ENCODE measurements at regions not wholly inside any gene's neighbourhood (a gene's known extent, or its start where the extent isn't known, plus 50 kb on each side); places are given as distances from the start of the nearest gene placed in this dataset.

DNA sequence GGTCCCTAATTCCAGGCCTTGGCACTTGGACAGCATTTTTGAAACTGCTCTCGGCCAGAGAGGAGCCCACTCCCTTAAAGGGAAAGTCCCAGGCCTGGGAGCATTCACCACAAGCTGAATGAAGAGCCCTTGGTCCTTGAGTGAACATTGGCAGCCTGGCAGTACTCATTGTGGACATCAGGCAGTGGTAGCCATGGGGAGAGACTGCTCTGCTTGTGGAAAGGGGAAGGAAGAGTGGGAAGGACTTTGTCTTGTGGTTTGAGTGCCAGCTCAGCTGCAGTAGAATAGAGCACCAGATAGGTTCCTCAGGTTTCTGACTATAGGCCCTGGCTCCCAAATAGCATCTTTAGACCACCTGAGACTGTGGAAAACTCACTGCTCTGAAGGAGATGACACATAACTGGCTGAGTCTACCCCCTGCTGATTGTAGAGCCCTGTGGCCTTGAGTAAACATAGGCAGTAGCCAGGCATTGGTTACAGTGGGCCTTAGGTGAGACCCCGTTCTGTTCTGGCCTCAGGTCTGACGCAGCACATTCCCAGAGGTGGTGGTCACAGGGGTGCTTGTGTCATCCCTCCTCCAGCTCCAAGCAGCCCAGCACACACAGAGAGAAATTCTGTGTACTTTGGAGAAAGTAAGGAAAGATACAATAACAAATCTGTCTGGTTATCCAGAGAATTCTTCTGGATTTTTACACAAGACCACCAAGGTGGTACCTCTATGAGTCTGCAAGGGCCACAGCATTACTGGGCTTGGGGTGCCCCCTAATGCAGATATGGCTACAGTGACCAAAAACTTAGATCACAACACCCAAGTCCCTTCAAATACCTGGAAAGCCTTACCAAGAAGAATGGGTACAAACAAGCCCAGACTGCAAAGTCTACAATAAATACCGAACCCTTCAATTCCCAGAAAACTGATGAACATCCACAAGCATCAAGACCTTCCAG, 153.8 kb downstream of the GNAI1 start:
- intact Hi-C loops (cut with DNase I, micrococcal nuclease), result no loop called here
- no peaks in the 10 kb centered on the region for H3K36me3 ChIP-seq (ENCODE audit: low read depth)
- TF ChIP-seq, protein P1, sequence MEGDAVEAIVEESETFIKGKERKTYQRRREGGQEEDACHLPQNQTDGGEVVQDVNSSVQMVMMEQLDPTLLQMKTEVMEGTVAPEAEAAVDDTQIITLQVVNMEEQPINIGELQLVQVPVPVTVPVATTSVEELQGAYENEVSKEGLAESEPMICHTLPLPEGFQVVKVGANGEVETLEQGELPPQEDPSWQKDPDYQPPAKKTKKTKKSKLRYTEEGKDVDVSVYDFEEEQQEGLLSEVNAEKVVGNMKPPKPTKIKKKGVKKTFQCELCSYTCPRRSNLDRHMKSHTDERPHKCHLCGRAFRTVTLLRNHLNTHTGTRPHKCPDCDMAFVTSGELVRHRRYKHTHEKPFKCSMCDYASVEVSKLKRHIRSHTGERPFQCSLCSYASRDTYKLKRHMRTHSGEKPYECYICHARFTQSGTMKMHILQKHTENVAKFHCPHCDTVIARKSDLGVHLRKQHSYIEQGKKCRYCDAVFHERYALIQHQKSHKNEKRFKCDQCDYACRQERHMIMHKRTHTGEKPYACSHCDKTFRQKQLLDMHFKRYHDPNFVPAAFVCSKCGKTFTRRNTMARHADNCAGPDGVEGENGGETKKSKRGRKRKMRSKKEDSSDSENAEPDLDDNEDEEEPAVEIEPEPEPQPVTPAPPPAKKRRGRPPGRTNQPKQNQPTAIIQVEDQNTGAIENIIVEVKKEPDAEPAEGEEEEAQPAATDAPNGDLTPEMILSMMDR (IDR thresholded peaks at IDR 0.05), result no peak
- ATAC-seq (no peak), DNase-seq (peak in 1 of 3 donors; percentile 16)
- no peaks in the 10 kb centered on the region for H3K4me1 ChIP-seq (ENCODE audit: low read depth)
- no peak overlapping the region for H3K4me3 ChIP-seq
- peaks cover 2% of the 10 kb centered on the region for H3K9me3 ChIP-seq

DNA sequence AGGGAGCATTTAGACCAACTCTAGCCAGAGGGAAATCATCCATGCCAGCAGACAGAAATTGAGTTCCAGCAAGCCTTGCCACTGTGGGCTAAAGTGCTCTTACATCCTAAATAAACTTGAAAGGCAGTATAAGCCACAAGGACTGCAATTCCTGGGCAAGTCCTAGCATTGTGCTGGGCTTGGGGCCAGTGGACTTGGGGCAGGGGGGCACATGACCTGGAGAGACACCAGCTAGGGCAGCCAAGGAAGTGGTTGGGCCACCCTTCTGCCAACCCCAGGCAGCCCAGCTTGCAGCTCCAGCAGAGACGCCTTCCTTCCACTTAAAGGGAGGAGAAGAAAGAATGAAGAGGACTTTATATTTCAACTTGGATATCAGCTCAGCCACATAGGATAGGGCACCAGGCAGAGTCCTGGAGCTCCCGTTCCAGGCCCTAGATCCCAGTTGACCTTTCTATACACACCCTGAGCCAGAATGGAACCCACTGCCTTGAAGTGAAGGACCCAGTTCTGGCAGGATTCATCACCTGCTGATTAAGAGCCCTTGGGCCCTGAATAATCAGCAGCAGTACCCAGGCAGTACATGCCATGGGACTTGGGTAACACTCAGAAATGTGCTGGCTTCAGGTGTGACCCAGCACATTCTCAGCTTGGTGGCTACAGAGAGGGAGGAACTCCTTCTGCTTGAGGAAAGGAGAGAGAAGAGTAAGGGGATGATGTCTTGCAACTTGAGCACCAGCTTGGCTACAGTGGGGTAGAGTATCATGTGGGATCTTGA, 153.0 kb downstream of the GNAI1 start:
- no peaks in the 10 kb centered on the region for H3K9me3 ChIP-seq
- no peaks in the 10 kb centered on the region for H3K4me1 ChIP-seq (ENCODE audit: low read depth)
- H3K36me3 ChIP-seq (ENCODE audit: low read depth), result no peaks in the 10 kb centered on the region
- intact Hi-C loops (cut with DNase I, micrococcal nuclease), result no loop called here
- TF ChIP-seq, protein P1 (IDR thresholded peaks at IDR 0.05), result no peak
- DNase-seq, result no peak
- no peak overlapping the region for H3K4me3 ChIP-seq
- no peak for ATAC-seq

DNA sequence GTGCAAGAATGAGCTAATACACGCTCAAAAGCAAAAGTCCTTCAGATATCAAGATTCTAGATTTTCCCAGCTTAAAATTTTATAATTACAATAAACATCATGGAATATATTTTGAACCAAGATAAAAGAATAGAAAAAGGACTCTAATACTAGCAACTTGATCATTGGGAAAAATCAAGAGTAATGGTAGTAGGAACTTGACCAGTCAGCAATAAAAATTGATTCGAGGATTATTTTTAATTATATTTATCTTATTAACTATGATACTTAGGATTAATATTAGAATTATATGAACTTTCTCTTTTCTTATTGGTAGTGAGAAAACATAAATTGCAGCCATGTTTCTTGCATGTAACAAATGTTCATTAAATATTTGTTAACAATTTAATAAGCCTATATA, 152.0 kb downstream of the GNAI1 start:
- Histone ChIP-seq H3K4me1 (ENCODE audit: low read depth) (no peaks in the 10 kb centered on the region), H3K9me3 (no peaks in the 10 kb centered on the region), H3K36me3 (ENCODE audit: low read depth) (no peaks in the 10 kb centered on the region), H3K4me3 (no peak overlapping the region)
- no peak for ATAC-seq
- intact Hi-C loops (cut with DNase I, micrococcal nuclease), result no loop called here
- no peak for DNase-seq
- TF ChIP-seq, protein P1 (IDR thresholded peaks at IDR 0.05), result no peak

DNA sequence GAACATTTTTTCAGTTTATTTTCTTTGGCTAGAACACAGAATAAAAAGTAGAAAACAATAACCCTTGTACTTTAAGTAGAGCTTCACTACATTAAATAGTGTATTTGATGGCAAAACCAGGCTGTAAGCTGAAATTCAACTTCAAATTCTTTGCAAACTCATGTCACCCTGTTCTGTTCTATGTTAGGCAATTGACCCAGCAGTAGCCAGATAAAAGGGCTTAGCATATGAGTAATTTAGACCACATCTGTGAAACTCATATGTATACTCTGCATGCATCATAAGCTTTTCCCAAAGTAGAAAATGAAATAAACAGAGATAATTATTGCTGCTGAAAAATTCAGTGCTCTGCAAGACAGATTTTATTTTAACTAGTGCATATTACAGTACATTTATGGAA, 150.2 kb downstream of the GNAI1 start:
- Histone ChIP-seq H3K36me3 (ENCODE audit: low read depth) (no peaks in the 10 kb centered on the region), H3K4me1 (ENCODE audit: low read depth) (no peaks in the 10 kb centered on the region), H3K9me3 (no peaks in the 10 kb centered on the region), H3K4me3 (no peak overlapping the region)
- ATAC-seq, result no peak
- DNase-seq, result no peak
- intact Hi-C loops (cut with DNase I, micrococcal nuclease), result no loop called here
- TF ChIP-seq, protein P1 (IDR thresholded peaks at IDR 0.05), result no peak

- Histone ChIP-seq H3K36me3 (ENCODE audit: low read depth) (no peaks in the 10 kb centered on the region), H3K9me3 (no peaks in the 10 kb centered on the region), H3K4me3 (no peak overlapping the region), H3K4me1 (ENCODE audit: low read depth) (peaks cover 6% of the 10 kb centered on the region)
- ATAC-seq (no peak), DNase-seq (no peak)
- TF ChIP-seq, protein P1 (IDR thresholded peaks at IDR 0.05), result no peak
- intact Hi-C loops (cut with DNase I, micrococcal nuclease), result no loop called here
These were observed 145.1 kb downstream of the GNAI1 start for GRCh38 chr7:80279760-80280159.
